GM12873 (cell line): ENCODE measurements at regions not wholly inside any gene's neighbourhood (a gene's known extent, or its start where the extent isn't known, plus 50 kb on each side); places are given as distances from the start of the nearest gene placed in this dataset.

Source experiments
- TF ChIP-seq, protein P1 (sequence below): IDR thresholded peaks from 2 replicates; pipeline ENCODE4 v1.5.1; 2012; ENCODE audit warnings: low read depth, mild to moderate bottlenecking, moderate library complexity, low read length, control low read depth; ENCODE audit not compliant: insufficient read depth; ENCODE audit errors: missing control alignments

DNA sequence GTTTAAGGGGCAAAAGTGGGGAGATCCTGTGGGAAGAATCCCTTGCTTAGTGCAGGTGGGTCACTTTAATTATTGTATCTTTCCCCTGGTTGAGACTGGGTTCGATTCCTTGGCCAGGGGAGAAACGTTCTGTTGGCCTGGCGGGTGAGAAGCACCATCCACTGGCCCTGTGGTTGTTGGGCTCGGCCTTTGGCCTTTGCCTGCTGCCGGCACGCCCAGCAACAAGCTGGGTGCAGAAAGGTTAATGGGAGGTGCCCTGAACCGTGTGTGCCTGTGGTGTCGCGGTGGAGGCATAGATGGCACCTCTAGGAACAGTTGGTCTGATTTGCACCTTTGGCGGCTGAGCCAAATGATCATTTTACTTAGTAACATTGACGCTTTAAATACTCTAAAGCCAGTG, 363.6 kb upstream of the CNTNAP2 start:
- TF ChIP-seq, protein P1, sequence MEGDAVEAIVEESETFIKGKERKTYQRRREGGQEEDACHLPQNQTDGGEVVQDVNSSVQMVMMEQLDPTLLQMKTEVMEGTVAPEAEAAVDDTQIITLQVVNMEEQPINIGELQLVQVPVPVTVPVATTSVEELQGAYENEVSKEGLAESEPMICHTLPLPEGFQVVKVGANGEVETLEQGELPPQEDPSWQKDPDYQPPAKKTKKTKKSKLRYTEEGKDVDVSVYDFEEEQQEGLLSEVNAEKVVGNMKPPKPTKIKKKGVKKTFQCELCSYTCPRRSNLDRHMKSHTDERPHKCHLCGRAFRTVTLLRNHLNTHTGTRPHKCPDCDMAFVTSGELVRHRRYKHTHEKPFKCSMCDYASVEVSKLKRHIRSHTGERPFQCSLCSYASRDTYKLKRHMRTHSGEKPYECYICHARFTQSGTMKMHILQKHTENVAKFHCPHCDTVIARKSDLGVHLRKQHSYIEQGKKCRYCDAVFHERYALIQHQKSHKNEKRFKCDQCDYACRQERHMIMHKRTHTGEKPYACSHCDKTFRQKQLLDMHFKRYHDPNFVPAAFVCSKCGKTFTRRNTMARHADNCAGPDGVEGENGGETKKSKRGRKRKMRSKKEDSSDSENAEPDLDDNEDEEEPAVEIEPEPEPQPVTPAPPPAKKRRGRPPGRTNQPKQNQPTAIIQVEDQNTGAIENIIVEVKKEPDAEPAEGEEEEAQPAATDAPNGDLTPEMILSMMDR = no peak

DNA sequence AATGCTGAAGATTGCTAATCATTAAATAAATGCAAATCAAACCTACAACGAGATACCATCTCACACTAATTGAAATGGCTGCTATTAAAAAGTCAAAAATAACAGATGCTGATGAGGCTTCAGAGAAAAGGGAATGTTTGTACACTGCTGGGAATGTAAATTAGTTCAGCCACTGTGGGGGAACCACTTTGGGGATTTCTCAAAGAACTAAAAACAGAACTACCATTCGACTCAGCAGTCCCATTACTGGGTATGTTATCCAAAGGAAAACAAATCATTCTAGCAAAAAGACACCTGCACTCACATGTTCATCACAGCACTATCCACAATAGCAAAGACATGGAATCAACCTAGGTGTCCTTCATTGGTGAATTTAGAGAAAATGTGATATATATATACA, 379.0 kb upstream of the CNTNAP2 start:
- TF ChIP-seq, protein P1 = no peak

DNA sequence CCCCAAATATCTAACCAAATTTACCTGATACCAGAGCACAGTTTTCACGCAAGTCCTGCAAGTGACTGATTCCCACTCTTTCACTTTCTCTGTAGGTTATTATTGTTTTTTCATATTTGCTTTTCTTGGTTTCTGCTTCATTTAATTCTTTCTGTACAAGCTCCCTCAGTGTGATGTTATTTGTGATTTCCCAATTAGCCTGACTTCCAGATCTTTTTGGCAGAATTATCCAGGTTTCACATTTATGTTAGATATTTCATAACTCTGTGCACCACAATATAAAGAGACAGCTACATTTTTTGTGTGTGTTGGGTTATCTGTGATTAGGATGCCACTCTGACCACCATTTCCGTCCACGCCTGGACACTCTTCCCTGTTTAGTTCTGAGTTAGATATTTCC, 381.5 kb upstream of the CNTNAP2 start:
- TF ChIP-seq, protein P1 = no peak

DNA sequence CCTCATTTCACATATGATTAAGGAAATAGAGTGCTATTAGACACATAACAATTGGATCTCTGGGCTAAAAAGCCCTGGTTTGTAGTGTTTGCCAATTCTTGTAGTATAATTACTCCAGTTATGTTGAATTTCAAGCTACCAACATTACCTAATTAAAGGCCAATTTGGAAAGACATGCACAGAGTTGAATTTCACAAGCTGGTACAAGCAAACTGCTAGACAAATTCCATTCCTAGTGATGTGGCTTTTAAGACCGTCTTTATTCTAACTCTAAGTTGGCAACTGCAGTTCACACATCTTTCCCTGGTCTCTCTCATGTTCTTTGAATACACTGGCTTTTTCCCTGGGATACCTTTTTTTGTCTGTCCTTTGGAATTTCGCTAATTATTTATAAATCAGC, 384.1 kb upstream of the CNTNAP2 start:
- TF ChIP-seq, protein P1 = no peak

DNA sequence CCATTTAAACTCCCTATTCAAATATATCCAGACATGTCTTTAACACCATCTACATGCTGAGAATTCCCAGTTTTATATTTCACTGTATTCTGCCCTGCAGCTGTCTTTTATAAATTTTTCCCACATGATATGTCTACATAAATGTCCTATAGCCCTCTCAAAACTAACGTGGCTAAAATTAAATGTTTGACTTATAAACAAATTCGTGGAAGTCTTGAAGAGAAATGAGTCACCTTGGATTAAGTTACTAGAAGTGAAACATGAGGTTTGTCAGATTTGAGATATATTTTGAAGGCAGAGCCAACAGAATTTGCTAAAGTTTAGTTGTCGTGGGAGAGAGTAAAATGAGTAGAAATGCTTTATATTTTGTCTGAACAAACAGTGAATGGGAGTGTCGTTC, 386.9 kb upstream of the CNTNAP2 start:
- TF ChIP-seq, protein P1 = no peak

- TF ChIP-seq, protein P1 = no peak
Observed at GRCh38 chr7:145718129-145718528, 398.5 kb upstream of the CNTNAP2 start.

- TF ChIP-seq, protein P1 = no peak
Observed at GRCh38 chr7:145700488-145700887, 416.1 kb upstream of the CNTNAP2 start.

DNA sequence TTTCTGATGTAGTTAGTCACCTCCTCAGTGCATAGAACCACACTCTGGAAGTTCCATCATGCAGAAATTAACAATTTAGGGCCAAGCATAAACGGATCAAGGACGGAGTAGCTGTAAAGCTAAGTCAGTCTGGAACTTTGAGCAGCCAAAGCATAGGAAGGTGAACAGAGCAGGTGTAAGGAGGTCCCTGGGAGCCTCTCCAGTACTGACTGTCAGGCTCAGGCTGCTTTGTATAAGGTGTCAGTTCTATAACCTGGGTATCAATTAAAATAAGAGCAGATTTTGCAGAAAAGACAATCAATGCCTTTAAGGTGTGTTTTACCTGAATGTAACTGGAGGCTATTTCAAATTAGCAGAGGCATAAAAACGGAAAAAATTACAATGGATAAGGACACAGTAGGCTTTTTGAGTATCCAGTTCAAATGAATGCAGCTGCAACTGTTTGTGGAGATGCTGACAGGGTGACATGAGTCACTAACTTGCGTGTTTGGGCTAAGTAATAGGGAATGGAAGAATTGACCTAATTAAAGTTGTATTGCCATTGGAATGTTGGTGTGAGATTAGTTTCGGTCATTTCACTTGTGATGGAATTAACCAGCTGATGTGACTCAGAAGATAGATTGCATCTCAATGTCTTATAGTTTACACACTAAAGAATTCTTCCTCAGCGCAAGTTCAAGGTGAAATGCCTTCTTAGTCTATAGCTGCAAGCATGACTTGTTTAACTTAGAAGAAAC, 417.9 kb upstream of the CNTNAP2 start:
- TF ChIP-seq, protein P1 = no peak
